ENCODE measurements at regions not wholly inside any gene's neighbourhood (a gene's known extent, or its start where the extent isn't known, plus 50 kb on each side); places are given as distances from the start of the nearest gene placed in this dataset.

DNA sequence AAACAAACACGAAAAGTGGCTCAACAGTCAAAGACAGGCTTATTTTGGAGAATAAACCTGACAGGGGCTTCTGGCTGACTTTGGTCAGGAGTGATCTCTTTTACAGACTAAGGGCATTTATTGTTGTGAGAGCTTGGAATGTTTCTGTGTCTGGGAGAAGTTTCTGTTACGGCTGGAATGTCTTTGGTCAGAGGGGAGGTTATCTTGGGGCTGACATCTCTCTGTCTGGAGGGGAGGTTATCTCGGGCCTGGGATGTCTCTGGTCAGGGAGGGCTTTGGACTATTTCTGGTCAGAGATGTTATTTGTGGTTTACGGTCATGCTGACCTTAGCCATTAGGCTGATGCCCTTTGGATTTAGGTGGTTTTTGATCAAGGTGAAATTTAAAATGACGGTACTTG is 345.5 kb upstream of the FSIP2 start:
- TF ChIP-seq, protein P1, sequence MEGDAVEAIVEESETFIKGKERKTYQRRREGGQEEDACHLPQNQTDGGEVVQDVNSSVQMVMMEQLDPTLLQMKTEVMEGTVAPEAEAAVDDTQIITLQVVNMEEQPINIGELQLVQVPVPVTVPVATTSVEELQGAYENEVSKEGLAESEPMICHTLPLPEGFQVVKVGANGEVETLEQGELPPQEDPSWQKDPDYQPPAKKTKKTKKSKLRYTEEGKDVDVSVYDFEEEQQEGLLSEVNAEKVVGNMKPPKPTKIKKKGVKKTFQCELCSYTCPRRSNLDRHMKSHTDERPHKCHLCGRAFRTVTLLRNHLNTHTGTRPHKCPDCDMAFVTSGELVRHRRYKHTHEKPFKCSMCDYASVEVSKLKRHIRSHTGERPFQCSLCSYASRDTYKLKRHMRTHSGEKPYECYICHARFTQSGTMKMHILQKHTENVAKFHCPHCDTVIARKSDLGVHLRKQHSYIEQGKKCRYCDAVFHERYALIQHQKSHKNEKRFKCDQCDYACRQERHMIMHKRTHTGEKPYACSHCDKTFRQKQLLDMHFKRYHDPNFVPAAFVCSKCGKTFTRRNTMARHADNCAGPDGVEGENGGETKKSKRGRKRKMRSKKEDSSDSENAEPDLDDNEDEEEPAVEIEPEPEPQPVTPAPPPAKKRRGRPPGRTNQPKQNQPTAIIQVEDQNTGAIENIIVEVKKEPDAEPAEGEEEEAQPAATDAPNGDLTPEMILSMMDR (IDR thresholded peaks at IDR 0.05; ENCODE audit: poor library complexity): no peak
- TF ChIP-seq EZH2 (IDR thresholded peaks at IDR 0.05; ENCODE audit: borderline replicate concordance) (no peak), EZH2phosphoT487 (IDR thresholded peaks at IDR 0.05; ENCODE audit: low read depth, severe bottlenecking, unreplicated experiment) (no peak)
- H3K4me2 ChIP-seq: no peak overlapping the region
- no peaks in the 10 kb centered on the region for H3K27me3 ChIP-seq
- WGBS (ENCODE audit: low lambda C conversion rate, missing lambda C conversion rate): 72% methylated on average over 5 of the region's 5 CpGs
- no peaks in the 10 kb centered on the region for H3K9me3 ChIP-seq (ENCODE audit: low read depth)
- H3K4me1 ChIP-seq (ENCODE audit: insufficient read depth): no peaks in the 10 kb centered on the region
- no peak for DNase-seq (ENCODE audit: low spot score)
- no peaks in the 10 kb centered on the region for H4K20me1 ChIP-seq (ENCODE audit: insufficient read depth, poor library complexity, severe bottlenecking)
- H3K9me2 ChIP-seq (replicated peaks; ENCODE audit: insufficient read depth): no peaks in the 10 kb centered on the region
- no peak overlapping the region for H3K27ac ChIP-seq
- H2AFZ ChIP-seq: no peak overlapping the region
- H3K4me3 ChIP-seq: no peak overlapping the region
- H3K79me2 ChIP-seq: no peaks in the 10 kb centered on the region
- no peaks in the 10 kb centered on the region for H3K36me3 ChIP-seq (replicated peaks; ENCODE audit: insufficient read depth, low read depth)

DNA sequence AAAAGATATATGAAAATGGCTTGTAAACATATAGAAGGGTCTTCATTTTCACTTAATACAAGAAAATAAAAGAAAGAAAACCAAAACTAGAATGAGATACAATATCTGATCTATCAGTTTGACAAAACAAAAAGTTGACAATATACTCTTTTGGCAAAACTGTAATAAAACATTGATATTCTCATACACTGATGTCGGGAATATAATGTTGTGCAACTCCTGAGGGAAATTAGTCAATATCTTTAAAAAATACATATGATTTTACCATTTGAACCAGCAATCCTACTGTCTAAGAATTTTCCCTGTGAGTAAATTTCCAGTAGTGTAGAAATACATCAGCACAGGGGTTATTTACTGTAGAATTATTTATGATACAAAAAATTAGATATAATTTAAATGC is 336.1 kb upstream of the FSIP2 start:
- no peaks in the 10 kb centered on the region for H3K79me2 ChIP-seq
- WGBS (ENCODE audit: low lambda C conversion rate, missing lambda C conversion rate): 85% methylated on average over 1 of the region's 1 CpG
- H3K9me3 ChIP-seq (ENCODE audit: low read depth): no peaks in the 10 kb centered on the region
- H3K4me1 ChIP-seq (ENCODE audit: insufficient read depth): no peaks in the 10 kb centered on the region
- no peaks in the 10 kb centered on the region for H4K20me1 ChIP-seq (ENCODE audit: insufficient read depth, poor library complexity, severe bottlenecking)
- H3K27me3 ChIP-seq: no peaks in the 10 kb centered on the region
- TF ChIP-seq, protein P1 (IDR thresholded peaks at IDR 0.05; ENCODE audit: poor library complexity): no peak
- no peak for TF ChIP-seq EZH2 (IDR thresholded peaks at IDR 0.05; ENCODE audit: borderline replicate concordance)
- TF ChIP-seq EZH2phosphoT487 (IDR thresholded peaks at IDR 0.05; ENCODE audit: low read depth, severe bottlenecking, unreplicated experiment): no peak
- H3K4me2 ChIP-seq: no peak overlapping the region
- H2AFZ ChIP-seq: no peak overlapping the region
- no peak for DNase-seq (ENCODE audit: low spot score)
- H3K4me3 ChIP-seq: no peak overlapping the region
- no peaks in the 10 kb centered on the region for H3K36me3 ChIP-seq (replicated peaks; ENCODE audit: insufficient read depth, low read depth)
- H3K27ac ChIP-seq: no peak overlapping the region
- H3K9me2 ChIP-seq (replicated peaks; ENCODE audit: insufficient read depth): no peaks in the 10 kb centered on the region

DNA sequence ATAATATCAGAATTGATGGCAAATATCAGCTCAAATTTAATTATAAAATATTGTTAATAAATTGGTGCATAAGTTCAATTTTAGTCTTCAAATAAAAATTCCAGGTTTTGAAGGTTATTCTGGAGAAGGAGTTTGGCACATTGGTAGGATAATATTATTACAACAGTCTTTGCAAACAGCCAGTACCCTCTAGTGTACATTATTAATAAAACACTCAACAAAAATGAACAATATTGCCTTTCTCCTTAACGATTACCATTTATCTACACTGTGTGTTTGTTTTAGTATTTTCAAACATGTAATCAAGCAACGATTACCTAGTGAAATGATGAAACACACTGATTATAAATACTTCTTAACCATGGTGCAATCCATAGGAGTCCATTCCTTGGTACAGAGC is 334.0 kb upstream of the FSIP2 start:
- Histone ChIP-seq H3K9me3 (ENCODE audit: low read depth) (no peaks in the 10 kb centered on the region), H4K20me1 (ENCODE audit: insufficient read depth, poor library complexity, severe bottlenecking) (no peaks in the 10 kb centered on the region), H3K4me2 (no peak overlapping the region), H3K27me3 (no peaks in the 10 kb centered on the region), H3K36me3 (replicated peaks; ENCODE audit: insufficient read depth, low read depth) (no peaks in the 10 kb centered on the region), H3K79me2 (no peaks in the 10 kb centered on the region), H2AFZ (no peak overlapping the region), H3K4me1 (ENCODE audit: insufficient read depth) (no peaks in the 10 kb centered on the region), H3K27ac (no peak overlapping the region), H3K4me3 (no peak overlapping the region), H3K9me2 (replicated peaks; ENCODE audit: insufficient read depth) (no peaks in the 10 kb centered on the region)
- WGBS (ENCODE audit: low lambda C conversion rate, missing lambda C conversion rate): 68% methylated on average over 2 of the region's 2 CpGs
- TF ChIP-seq EZH2phosphoT487 (IDR thresholded peaks at IDR 0.05; ENCODE audit: low read depth, severe bottlenecking, unreplicated experiment) (no peak), EZH2 (IDR thresholded peaks at IDR 0.05; ENCODE audit: borderline replicate concordance) (no peak)
- TF ChIP-seq, protein P1 (IDR thresholded peaks at IDR 0.05; ENCODE audit: poor library complexity): no peak
- no peak for DNase-seq (ENCODE audit: low spot score)

DNA sequence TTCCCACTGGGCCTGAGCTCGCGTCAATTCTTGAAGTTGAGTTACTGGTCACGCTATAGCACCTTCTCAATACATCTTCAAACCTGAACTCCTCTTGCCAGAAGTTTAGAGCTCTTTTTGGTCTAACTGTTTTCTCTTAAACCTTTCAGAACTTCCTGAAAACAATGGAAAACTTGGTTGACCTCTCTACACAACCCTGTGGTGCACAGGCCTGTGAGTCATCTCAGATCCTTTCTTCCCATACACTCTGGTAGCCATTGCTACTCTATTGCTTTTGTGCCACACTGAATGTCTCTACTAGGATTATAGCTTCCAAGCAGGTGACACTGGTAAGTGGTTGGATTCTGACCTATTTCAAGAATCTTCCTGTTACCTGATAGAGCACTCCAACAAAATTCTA is 321.5 kb upstream of the FSIP2 start:
- H3K9me2 ChIP-seq (replicated peaks; ENCODE audit: insufficient read depth): no peaks in the 10 kb centered on the region
- no peak overlapping the region for H2AFZ ChIP-seq
- no peaks in the 10 kb centered on the region for H4K20me1 ChIP-seq (ENCODE audit: insufficient read depth, poor library complexity, severe bottlenecking)
- H3K4me2 ChIP-seq: no peak overlapping the region
- WGBS (ENCODE audit: low lambda C conversion rate, missing lambda C conversion rate): 100% methylated on average over 3 of the region's 3 CpGs
- H3K27me3 ChIP-seq: no peaks in the 10 kb centered on the region
- H3K9me3 ChIP-seq (ENCODE audit: low read depth): no peaks in the 10 kb centered on the region
- no peak overlapping the region for H3K27ac ChIP-seq
- DNase-seq (ENCODE audit: low spot score): no peak
- H3K4me1 ChIP-seq (ENCODE audit: insufficient read depth): no peaks in the 10 kb centered on the region
- TF ChIP-seq EZH2 (IDR thresholded peaks at IDR 0.05; ENCODE audit: borderline replicate concordance) (no peak), EZH2phosphoT487 (IDR thresholded peaks at IDR 0.05; ENCODE audit: low read depth, severe bottlenecking, unreplicated experiment) (no peak)
- TF ChIP-seq, protein P1 (IDR thresholded peaks at IDR 0.05; ENCODE audit: poor library complexity): no peak
- no peaks in the 10 kb centered on the region for H3K79me2 ChIP-seq
- H3K4me3 ChIP-seq: no peak overlapping the region
- no peaks in the 10 kb centered on the region for H3K36me3 ChIP-seq (replicated peaks; ENCODE audit: insufficient read depth, low read depth)

All from hepatocyte (in vitro differentiated cells).